ENCODE measurements at regions not wholly inside any gene's neighbourhood (a gene's known extent, or its start where the extent isn't known, plus 50 kb on each side); places are given as distances from the start of the nearest gene placed in this dataset.

DNA sequence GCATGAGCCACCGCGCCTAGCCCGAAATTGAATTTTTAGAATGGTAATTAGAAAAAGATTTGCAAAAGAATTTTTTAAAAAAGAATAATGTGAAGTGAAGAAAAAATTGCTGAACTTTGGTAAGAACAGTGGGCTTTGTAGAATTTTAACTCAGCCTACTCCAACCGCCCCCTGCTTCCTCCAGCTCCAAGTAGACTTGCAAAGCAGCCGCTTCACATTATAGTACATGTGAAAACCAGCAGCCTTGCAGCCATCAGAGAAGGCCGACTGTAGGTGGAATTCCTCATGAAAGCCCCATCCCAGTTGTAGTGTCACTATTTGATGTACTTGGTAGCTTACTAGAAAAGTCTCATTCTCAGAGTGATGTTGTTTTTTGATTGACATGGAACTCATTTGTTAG is 835.6 kb downstream of the TBC1D32 start (continued):
- no peak for TF ChIP-seq CHD7 (IDR thresholded peaks at IDR 0.05; ENCODE audit: insufficient replicate concordance, low read length)
- TF ChIP-seq TCF12 (IDR thresholded peaks at IDR 0.05; ENCODE audit: low read depth, low read length) = no peak
- TF ChIP-seq USF2 (IDR thresholded peaks at IDR 0.05; ENCODE audit: low read length) = no peak
- TF ChIP-seq EGR1 (IDR thresholded peaks at IDR 0.05; ENCODE audit: borderline replicate concordance, low read depth, low read length) = no peak
- TF ChIP-seq CHD2 (IDR thresholded peaks at IDR 0.05; ENCODE audit: low read length) = no peak
- no peak for TF ChIP-seq SIN3A (conservative IDR thresholded peaks at IDR 0.05 in 1 of 2, IDR thresholded peaks at IDR 0.05 in 1 of 2; ENCODE audit: low read depth in 1 of 2, low read length in 2 of 2)
- no peak for TF ChIP-seq JUN (IDR thresholded peaks at IDR 0.05; ENCODE audit: low read depth, low read length)
- TF ChIP-seq GTF2F1 (IDR thresholded peaks at IDR 0.05; ENCODE audit: borderline replicate concordance, low read depth, low read length) = no peak
- TF ChIP-seq POLR2A (IDR thresholded peaks at IDR 0.05; ENCODE audit: control extremely low read depth in 1 of 2, low read depth in 2 of 2, low read length in 2 of 2) = no peak
- TF ChIP-seq YY1 (IDR thresholded peaks at IDR 0.05; ENCODE audit: low read depth, low read length) = no peak
